DND-41 (cell line): ENCODE measurements at regions not wholly inside any gene's neighbourhood (a gene's known extent, or its start where the extent isn't known, plus 50 kb on each side); places are given as distances from the start of the nearest gene placed in this dataset.

Source experiments
- ATAC-seq: fragments of 200-7000 bp; cut with Tn5 transposase; 3 replicates; pipeline ENCODE4 v1.9.1; 2021; ENCODE audit warnings: low read depth; ENCODE audit not compliant: insufficient read depth
- DNase-seq: peaks from one replicate; pipeline ENCODE4 v3.0.0-alpha.2; 2020
- H2AFZ ChIP-seq: 2 replicates; pipeline ENCODE4 v1.6.0; 2012; ENCODE audit warnings: low read depth, low read length
- H3K27ac ChIP-seq: 2 replicates; pipeline ENCODE4 v1.5.1; 2012; ENCODE audit warnings: low read length, inconsistent platforms
- H3K27me3 ChIP-seq: fragments of 200-600 bp; sonication (generic); 2 replicates; pipeline ENCODE4 v1.6.0; 2012; ENCODE audit warnings: low read length, mild to moderate bottlenecking, inconsistent platforms; ENCODE audit not compliant: insufficient read depth, poor library complexity
- H3K36me3 ChIP-seq: 2 replicates; pipeline ENCODE4 v1.5.1; 2012; ENCODE audit warnings: low read length, inconsistent platforms; ENCODE audit not compliant: insufficient read depth
- H3K4me1 ChIP-seq: 2 replicates; pipeline ENCODE4 v1.5.1; 2012; ENCODE audit warnings: mild to moderate bottlenecking, low read length; ENCODE audit not compliant: insufficient read depth
- H3K4me2 ChIP-seq: 2 replicates; pipeline ENCODE4 v1.6.0; 2012; ENCODE audit warnings: mild to moderate bottlenecking, moderate library complexity, low read length, inconsistent platforms; ENCODE audit not compliant: insufficient read depth
- H3K4me3 ChIP-seq, 2 experiments: fragments of 200-600 bp in 1 of 2; shearing (Covaris generic) in 1 of 2; 2 replicates each; pipeline ENCODE4 v1.5.1; 2012 to 2016; ENCODE audit warnings: inconsistent platforms in 2 of 2, low read length in 2 of 2, mild to moderate bottlenecking in 2 of 2, low read depth in 1 of 2, moderate library complexity in 1 of 2
- H3K79me2 ChIP-seq: 2 replicates; pipeline ENCODE4 v1.6.0; 2012; ENCODE audit warnings: low read length, inconsistent platforms; ENCODE audit not compliant: insufficient read depth
- H3K9ac ChIP-seq: 2 replicates; pipeline ENCODE4 v1.6.0; 2012; ENCODE audit warnings: low read depth, mild to moderate bottlenecking, inconsistent platforms, low read length, moderate library complexity
- H3K9me3 ChIP-seq: 2 replicates; pipeline ENCODE4 v1.5.1; 2012; ENCODE audit warnings: low read length, moderate library complexity, mild to moderate bottlenecking, inconsistent platforms; ENCODE audit not compliant: insufficient read depth, severe bottlenecking
- H4K20me1 ChIP-seq: 2 replicates; pipeline ENCODE4 v1.6.0; 2012; ENCODE audit warnings: low read length; ENCODE audit not compliant: insufficient read depth
- EZH2 ChIP-seq: IDR thresholded peaks from 3 replicates; pipeline ENCODE4 v1.6.1; 2012; ENCODE audit warnings: borderline replicate concordance, low read depth, mild to moderate bottlenecking, moderate library complexity, low read length, inconsistent platforms; ENCODE audit not compliant: severe bottlenecking
- TF ChIP-seq, protein P1 (sequence below): IDR thresholded peaks from 2 replicates; pipeline ENCODE4 v1.5.1; 2012; ENCODE audit warnings: borderline replicate concordance, low read length, moderate library complexity, mild to moderate bottlenecking; ENCODE audit not compliant: poor library complexity, severe bottlenecking; ENCODE audit errors: extremely low read depth

DNA sequence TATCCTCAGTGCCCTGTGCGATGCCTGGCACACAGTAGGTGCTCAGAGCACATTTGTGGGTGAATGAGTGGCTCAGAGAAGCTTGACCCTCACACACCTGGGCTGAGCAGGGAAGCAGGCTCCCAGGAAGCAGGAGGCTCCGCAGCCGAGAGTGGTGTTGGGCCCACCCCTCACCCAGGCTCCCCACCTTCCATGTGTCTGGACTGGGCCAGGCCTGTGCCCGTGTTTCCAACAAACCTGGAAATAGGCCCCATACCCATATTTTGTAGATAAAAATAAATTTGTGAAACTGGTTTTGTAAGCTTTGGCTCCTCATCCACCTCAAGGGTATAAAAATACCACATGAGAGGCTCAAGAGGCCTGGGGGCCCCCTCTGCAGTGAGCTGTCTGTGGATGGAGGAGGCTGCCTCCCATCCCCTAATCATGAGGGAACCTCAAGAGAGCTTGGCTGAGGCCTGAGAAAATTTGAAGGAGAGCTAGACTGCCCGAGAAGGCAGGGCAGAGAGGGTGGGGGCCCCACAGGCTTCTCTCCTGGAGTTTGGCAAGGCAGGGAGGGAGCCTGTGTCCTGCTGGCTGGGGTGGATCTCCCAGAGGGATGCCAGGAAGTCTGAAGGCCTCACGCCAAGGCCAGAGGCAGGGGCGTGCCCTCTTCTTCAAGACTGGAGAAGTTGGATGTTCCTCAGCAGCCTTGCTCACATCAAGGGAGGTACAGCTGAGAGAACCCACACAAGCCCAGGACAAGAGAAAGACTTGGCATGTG, 147.0 kb upstream of the NECTIN1 start:
- Histone ChIP-seq H3K79me2 (no peaks in the 10 kb centered on the region), H2AFZ (no peak overlapping the region), H3K4me3 (no peak overlapping the region), H3K4me1 (no peaks in the 10 kb centered on the region), H4K20me1 (no peaks in the 10 kb centered on the region; the same call in 1 of the 2 replicates), H3K4me2 (no peak overlapping the region), H3K9ac (no peak overlapping the region), H3K9me3 (no peaks in the 10 kb centered on the region), H3K27ac (no peak overlapping the region), H3K27me3 (peaks cover 32% of the 10 kb centered on the region), H3K36me3 (no peaks in the 10 kb centered on the region)
- TF ChIP-seq, protein P1, sequence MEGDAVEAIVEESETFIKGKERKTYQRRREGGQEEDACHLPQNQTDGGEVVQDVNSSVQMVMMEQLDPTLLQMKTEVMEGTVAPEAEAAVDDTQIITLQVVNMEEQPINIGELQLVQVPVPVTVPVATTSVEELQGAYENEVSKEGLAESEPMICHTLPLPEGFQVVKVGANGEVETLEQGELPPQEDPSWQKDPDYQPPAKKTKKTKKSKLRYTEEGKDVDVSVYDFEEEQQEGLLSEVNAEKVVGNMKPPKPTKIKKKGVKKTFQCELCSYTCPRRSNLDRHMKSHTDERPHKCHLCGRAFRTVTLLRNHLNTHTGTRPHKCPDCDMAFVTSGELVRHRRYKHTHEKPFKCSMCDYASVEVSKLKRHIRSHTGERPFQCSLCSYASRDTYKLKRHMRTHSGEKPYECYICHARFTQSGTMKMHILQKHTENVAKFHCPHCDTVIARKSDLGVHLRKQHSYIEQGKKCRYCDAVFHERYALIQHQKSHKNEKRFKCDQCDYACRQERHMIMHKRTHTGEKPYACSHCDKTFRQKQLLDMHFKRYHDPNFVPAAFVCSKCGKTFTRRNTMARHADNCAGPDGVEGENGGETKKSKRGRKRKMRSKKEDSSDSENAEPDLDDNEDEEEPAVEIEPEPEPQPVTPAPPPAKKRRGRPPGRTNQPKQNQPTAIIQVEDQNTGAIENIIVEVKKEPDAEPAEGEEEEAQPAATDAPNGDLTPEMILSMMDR: no peak
- no peak for TF ChIP-seq EZH2
- DNase-seq: no peak
- ATAC-seq: no peak

DNA sequence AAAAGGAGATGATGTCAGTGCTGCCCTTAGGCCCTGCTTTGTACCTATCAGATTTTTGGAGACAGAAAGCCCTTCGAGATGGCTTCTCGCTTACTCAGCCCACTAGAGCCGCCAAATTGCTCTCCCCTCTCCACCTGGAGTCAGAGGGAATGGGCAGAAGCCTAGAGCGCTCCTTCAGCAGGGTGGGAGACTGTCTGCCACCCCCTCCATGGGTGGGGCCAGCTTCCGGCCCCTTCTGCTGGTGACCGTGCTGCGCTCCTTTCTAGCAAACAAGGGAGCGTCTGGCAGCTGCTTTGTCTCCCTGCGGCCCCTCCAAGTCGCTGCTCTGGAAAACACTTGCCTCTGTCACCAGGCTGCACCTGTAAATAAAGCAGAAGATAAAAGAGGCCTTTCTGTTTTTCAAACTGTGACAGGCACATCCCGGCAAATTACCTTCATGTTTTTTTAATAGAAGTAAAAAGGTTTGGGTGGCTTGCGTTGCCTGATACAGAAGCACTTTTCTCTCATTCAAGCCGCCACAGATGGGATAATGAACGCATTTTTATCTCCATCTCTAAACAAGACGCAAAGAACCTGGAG, 145.7 kb upstream of the NECTIN1 start:
- H2AFZ ChIP-seq: no peak overlapping the region

DNA sequence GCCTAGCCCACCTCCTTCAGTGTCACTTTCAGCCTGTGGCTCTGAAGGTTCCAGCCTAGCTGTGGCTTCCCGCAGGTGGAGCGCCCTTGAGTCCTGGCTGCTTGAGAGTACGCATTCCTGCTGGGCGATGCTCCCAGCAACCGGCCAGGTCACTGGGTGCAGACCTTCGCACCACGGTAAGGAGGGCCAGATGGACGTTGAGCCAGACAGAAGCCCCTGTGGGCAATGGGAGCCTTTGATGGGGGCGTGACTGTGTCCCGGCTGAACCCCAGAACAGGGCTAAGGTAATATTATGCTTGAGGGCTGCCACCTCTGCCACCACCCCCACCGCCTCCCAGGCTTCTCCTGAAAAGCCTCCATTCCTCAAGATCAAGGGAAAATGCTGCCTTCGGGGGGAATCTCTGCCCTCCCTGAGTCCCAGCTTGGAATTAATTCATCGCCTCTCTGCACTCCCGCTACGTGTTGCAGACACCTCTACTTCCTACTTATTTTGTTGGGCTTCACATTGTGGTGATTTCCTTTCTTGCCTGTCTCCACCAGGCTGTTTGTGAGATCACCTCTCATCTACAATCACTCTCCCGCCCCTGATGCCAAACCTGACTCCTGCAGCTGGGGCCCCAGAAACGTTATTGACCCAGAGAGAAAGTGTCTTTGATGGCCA, 144.9 kb upstream of the NECTIN1 start:
- Histone ChIP-seq H3K27ac (no peak overlapping the region), H4K20me1 (no peaks in the 10 kb centered on the region; the same call in 1 of the 2 replicates), H3K79me2 (no peaks in the 10 kb centered on the region), H3K4me1 (no peaks in the 10 kb centered on the region), H2AFZ (no peak overlapping the region), H3K9ac (no peak overlapping the region), H3K4me3 (no peak overlapping the region), H3K36me3 (no peaks in the 10 kb centered on the region), H3K4me2 (no peak overlapping the region), H3K27me3 (peaks cover 30% of the 10 kb centered on the region), H3K9me3 (no peaks in the 10 kb centered on the region)
- ATAC-seq: no peak
- DNase-seq: no peak
- TF ChIP-seq, protein P1: no peak
- no peak for TF ChIP-seq EZH2

More for the DNA sequence above, 145.7 kb upstream of the NECTIN1 start:
- Histone ChIP-seq H3K4me2 (no peak overlapping the region), H3K4me1 (no peaks in the 10 kb centered on the region), H3K4me3 (no peak overlapping the region), H3K9me3 (no peaks in the 10 kb centered on the region), H4K20me1 (no peaks in the 10 kb centered on the region; the same call in 1 of the 2 replicates), H3K27me3 (peaks cover 25% of the 10 kb centered on the region), H3K79me2 (no peaks in the 10 kb centered on the region), H3K9ac (no peak overlapping the region), H3K27ac (no peak overlapping the region), H3K36me3 (no peaks in the 10 kb centered on the region)
- ATAC-seq (no peak), DNase-seq (no peak)
- TF ChIP-seq, protein P1: no peak
- no peak for TF ChIP-seq EZH2
